ENCODE measurements at regions not wholly inside any gene's neighbourhood (a gene's known extent, or its start where the extent isn't known, plus 50 kb on each side); places are given as distances from the start of the nearest gene placed in this dataset.

- TF ChIP-seq, protein P1, sequence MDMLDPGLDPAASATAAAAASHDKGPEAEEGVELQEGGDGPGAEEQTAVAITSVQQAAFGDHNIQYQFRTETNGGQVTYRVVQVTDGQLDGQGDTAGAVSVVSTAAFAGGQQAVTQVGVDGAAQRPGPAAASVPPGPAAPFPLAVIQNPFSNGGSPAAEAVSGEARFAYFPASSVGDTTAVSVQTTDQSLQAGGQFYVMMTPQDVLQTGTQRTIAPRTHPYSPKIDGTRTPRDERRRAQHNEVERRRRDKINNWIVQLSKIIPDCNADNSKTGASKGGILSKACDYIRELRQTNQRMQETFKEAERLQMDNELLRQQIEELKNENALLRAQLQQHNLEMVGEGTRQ (IDR thresholded peaks at IDR 0.05), result no peak
- TF ChIP-seq JUN (IDR thresholded peaks at IDR 0.05) (no peak), HOXB13 (CRISPR knock-in tag; IDR thresholded peaks at IDR 0.05; ENCODE audit: low read depth) (no peak), JUNB (IDR thresholded peaks at IDR 0.05) (no peak), CHD4 (IDR thresholded peaks at IDR 0.05; ENCODE audit: borderline replicate concordance) (no peak)
- TF ChIP-seq, protein P2, sequence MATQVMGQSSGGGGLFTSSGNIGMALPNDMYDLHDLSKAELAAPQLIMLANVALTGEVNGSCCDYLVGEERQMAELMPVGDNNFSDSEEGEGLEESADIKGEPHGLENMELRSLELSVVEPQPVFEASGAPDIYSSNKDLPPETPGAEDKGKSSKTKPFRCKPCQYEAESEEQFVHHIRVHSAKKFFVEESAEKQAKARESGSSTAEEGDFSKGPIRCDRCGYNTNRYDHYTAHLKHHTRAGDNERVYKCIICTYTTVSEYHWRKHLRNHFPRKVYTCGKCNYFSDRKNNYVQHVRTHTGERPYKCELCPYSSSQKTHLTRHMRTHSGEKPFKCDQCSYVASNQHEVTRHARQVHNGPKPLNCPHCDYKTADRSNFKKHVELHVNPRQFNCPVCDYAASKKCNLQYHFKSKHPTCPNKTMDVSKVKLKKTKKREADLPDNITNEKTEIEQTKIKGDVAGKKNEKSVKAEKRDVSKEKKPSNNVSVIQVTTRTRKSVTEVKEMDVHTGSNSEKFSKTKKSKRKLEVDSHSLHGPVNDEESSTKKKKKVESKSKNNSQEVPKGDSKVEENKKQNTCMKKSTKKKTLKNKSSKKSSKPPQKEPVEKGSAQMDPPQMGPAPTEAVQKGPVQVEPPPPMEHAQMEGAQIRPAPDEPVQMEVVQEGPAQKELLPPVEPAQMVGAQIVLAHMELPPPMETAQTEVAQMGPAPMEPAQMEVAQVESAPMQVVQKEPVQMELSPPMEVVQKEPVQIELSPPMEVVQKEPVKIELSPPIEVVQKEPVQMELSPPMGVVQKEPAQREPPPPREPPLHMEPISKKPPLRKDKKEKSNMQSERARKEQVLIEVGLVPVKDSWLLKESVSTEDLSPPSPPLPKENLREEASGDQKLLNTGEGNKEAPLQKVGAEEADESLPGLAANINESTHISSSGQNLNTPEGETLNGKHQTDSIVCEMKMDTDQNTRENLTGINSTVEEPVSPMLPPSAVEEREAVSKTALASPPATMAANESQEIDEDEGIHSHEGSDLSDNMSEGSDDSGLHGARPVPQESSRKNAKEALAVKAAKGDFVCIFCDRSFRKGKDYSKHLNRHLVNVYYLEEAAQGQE (IDR thresholded peaks at IDR 0.05), result no peak
Observed at GRCh38 chr6:148069256-148069655, 273.4 kb upstream of the SASH1 start (continued).

DNA sequence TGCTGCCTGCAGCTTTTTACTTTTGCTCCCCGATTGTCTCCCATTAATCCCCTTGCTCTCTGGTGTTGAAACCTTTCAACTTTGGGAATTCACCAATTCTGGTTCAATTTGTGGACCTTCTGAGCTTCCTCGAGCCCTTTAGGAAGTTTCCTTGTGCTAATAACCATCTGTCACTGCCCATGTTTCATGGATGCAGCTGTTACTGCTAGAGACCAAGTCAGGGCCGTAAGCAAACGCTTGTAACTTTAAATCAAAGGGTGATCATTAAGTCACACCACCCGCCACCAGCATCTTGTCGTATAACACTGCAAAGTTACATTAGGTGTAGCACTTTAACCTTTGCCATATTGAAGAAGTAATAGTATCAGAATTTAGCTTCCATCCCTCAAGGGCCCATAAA, 268.3 kb upstream of the SASH1 start:
- Histone ChIP-seq H3K27ac (no peak overlapping the region), H3K9me3 (no peaks in the 10 kb centered on the region), H3K4me1 (no peaks in the 10 kb centered on the region), H3K4me2 (no peak overlapping the region), H3K4me3 (no peak overlapping the region)
- CTCF ChIA-PET, result no interaction called here
- DNase-seq (ENCODE audit: low read depth in 1 of 2, low spot score in 1 of 2) (no peak), ATAC-seq (no peak), FAIRE-seq (no peak)
- POLR2A ChIA-PET, result no interaction called here
- TF ChIP-seq KDM5A (IDR thresholded peaks at IDR 0.05), result no peak
- TF ChIP-seq BCL3 (IDR thresholded peaks at IDR 0.05), result no peak
- TF ChIP-seq, protein P3, sequence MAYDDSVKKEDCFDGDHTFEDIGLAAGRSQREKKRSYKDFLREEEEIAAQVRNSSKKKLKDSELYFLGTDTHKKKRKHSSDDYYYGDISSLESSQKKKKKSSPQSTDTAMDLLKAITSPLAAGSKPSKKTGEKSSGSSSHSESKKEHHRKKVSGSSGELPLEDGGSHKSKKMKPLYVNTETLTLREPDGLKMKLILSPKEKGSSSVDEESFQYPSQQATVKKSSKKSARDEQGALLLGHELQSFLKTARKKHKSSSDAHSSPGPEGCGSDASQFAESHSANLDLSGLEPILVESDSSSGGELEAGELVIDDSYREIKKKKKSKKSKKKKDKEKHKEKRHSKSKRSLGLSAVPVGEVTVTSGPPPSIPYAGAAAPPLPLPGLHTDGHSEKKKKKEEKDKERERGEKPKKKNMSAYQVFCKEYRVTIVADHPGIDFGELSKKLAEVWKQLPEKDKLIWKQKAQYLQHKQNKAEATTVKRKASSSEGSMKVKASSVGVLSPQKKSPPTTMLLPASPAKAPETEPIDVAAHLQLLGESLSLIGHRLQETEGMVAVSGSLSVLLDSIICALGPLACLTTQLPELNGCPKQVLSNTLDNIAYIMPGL (CRISPR knock-in tag; IDR thresholded peaks at IDR 0.05; ENCODE audit: borderline replicate concordance), result no peak
- no peak for TF ChIP-seq HDAC2 (IDR thresholded peaks at IDR 0.05)
- TF ChIP-seq, protein P4, sequence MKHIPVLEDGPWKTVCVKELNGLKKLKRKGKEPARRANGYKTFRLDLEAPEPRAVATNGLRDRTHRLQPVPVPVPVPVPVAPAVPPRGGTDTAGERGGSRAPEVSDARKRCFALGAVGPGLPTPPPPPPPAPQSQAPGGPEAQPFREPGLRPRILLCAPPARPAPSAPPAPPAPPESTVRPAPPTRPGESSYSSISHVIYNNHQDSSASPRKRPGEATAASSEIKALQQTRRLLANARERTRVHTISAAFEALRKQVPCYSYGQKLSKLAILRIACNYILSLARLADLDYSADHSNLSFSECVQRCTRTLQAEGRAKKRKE (CRISPR knock-in tag; IDR thresholded peaks at IDR 0.05; ENCODE audit: low read depth), result no peak
- TF ChIP-seq EHF (CRISPR knock-in tag; IDR thresholded peaks at IDR 0.05), result no peak
- no peak for TF ChIP-seq TFCP2L1 (CRISPR knock-in tag; IDR thresholded peaks at IDR 0.05)
- no peak for TF ChIP-seq FOSB (CRISPR knock-in tag; IDR thresholded peaks at IDR 0.05)
- no peak for TF ChIP-seq FOXS1 (CRISPR knock-in tag; IDR thresholded peaks at IDR 0.05)
- TF ChIP-seq TP53 (CRISPR knock-in tag; IDR thresholded peaks at IDR 0.05), result no peak
- TF ChIP-seq, protein P2 (IDR thresholded peaks at IDR 0.05), result no peak
- no peak for TF ChIP-seq HOXB5 (CRISPR knock-in tag; IDR thresholded peaks at IDR 0.05)
- TF ChIP-seq RFX5 (IDR thresholded peaks at IDR 0.05), result no peak
- 76% methylated on average over 6 of the region's 6 CpGs for WGBS (ENCODE audit: missing lambda C conversion rate)
